ENCODE measurements at regions not wholly inside any gene's neighbourhood (a gene's known extent, or its start where the extent isn't known, plus 50 kb on each side); places are given as distances from the start of the nearest gene placed in this dataset.

- Histone ChIP-seq H3K4me2 (ENCODE audit: insufficient read depth, low read length) (no peak overlapping the region), H3K4me3 (ENCODE audit: low read depth in 1 of 2, low read length in 2 of 2) (no peak overlapping the region), H3K79me2 (ENCODE audit: insufficient read depth, low read length) (no peaks in the 10 kb centered on the region), H3K9ac (ENCODE audit: low read depth, low read length) (no peak overlapping the region), H3K36me3 (ENCODE audit: insufficient read depth, low read length) (no peaks in the 10 kb centered on the region), H3K27me3 (ENCODE audit: insufficient read depth, low read length, poor library complexity) (peaks cover 5% of the 10 kb centered on the region), H3K9me3 (ENCODE audit: insufficient read depth, low read length, severe bottlenecking) (no peaks in the 10 kb centered on the region), H2AFZ (ENCODE audit: low read depth, low read length) (no peak overlapping the region), H3K4me1 (ENCODE audit: insufficient read depth, low read length) (no peaks in the 10 kb centered on the region), H4K20me1 (ENCODE audit: insufficient read depth, low read length) (no peaks in the 10 kb centered on the region), H3K27ac (ENCODE audit: low read length) (no peak overlapping the region)
- DNase-seq (no peak), ATAC-seq (ENCODE audit: insufficient read depth, low read depth) (no peak)
- TF ChIP-seq EZH2 (IDR thresholded peaks at IDR 0.05; ENCODE audit: borderline replicate concordance, low read depth, low read length, severe bottlenecking) (no peak), CTCF (IDR thresholded peaks at IDR 0.05; ENCODE audit: borderline replicate concordance, extremely low read depth, low read length, poor library complexity, severe bottlenecking) (no peak)
Measured at GRCh38 chr3:194906229-194906629, 220.5 kb downstream of the FAM43A start.

GRCh38 chr3:194906970-194907629, 221.4 kb downstream of the FAM43A start:
- no peaks in the 10 kb centered on the region for H3K4me1 ChIP-seq (ENCODE audit: insufficient read depth, low read length)
- no peaks in the 10 kb centered on the region for H3K79me2 ChIP-seq (ENCODE audit: insufficient read depth, low read length)
- TF ChIP-seq EZH2 (IDR thresholded peaks at IDR 0.05; ENCODE audit: borderline replicate concordance, low read depth, low read length, severe bottlenecking) (no peak), CTCF (IDR thresholded peaks at IDR 0.05; ENCODE audit: borderline replicate concordance, extremely low read depth, low read length, poor library complexity, severe bottlenecking) (no peak)
- peak; percentile 29; the same call in 1 of the 3 replicates for ATAC-seq (ENCODE audit: insufficient read depth, low read depth)
- peaks cover 5% of the 10 kb centered on the region for H3K27me3 ChIP-seq (ENCODE audit: insufficient read depth, low read length, poor library complexity)
- H3K4me3 ChIP-seq (ENCODE audit: low read depth in 1 of 2, low read length in 2 of 2): no peak overlapping the region
- H3K9me3 ChIP-seq (ENCODE audit: insufficient read depth, low read length, severe bottlenecking): no peaks in the 10 kb centered on the region
- no peak overlapping the region for H2AFZ ChIP-seq (ENCODE audit: low read depth, low read length)
- no peak for DNase-seq
- no peak overlapping the region for H3K9ac ChIP-seq (ENCODE audit: low read depth, low read length)
- H3K36me3 ChIP-seq (ENCODE audit: insufficient read depth, low read length): no peaks in the 10 kb centered on the region
- no peak overlapping the region for H3K27ac ChIP-seq (ENCODE audit: low read length)
- H4K20me1 ChIP-seq (ENCODE audit: insufficient read depth, low read length): no peaks in the 10 kb centered on the region
- no peak overlapping the region for H3K4me2 ChIP-seq (ENCODE audit: insufficient read depth, low read length)

GRCh38 chr3:194907811-194908210, 222.1 kb downstream of the FAM43A start:
- Histone ChIP-seq H3K4me2 (ENCODE audit: insufficient read depth, low read length) (no peak overlapping the region), H3K9me3 (ENCODE audit: insufficient read depth, low read length, severe bottlenecking) (no peaks in the 10 kb centered on the region), H3K27me3 (ENCODE audit: insufficient read depth, low read length, poor library complexity) (peaks cover 5% of the 10 kb centered on the region), H3K4me3 (ENCODE audit: low read depth in 1 of 2, low read length in 2 of 2) (no peak overlapping the region), H2AFZ (ENCODE audit: low read depth, low read length) (no peak overlapping the region), H3K79me2 (ENCODE audit: insufficient read depth, low read length) (no peaks in the 10 kb centered on the region), H3K36me3 (ENCODE audit: insufficient read depth, low read length) (no peaks in the 10 kb centered on the region), H3K27ac (ENCODE audit: low read length) (no peak overlapping the region), H3K4me1 (ENCODE audit: insufficient read depth, low read length) (no peaks in the 10 kb centered on the region), H4K20me1 (ENCODE audit: insufficient read depth, low read length) (no peaks in the 10 kb centered on the region), H3K9ac (ENCODE audit: low read depth, low read length) (no peak overlapping the region)
- ATAC-seq (ENCODE audit: insufficient read depth, low read depth) (no peak), DNase-seq (no peak)
- TF ChIP-seq EZH2 (IDR thresholded peaks at IDR 0.05; ENCODE audit: borderline replicate concordance, low read depth, low read length, severe bottlenecking) (no peak), CTCF (IDR thresholded peaks at IDR 0.05; ENCODE audit: borderline replicate concordance, extremely low read depth, low read length, poor library complexity, severe bottlenecking) (no peak)
